Esophagus muscularis mucosa (tissue), 4 donors: ENCODE measurements at regions not wholly inside any gene's neighbourhood (a gene's known extent, or its start where the extent isn't known, plus 50 kb on each side); places are given as distances from the start of the nearest gene placed in this dataset.

ENCODE experiments used
- CTCF ChIP-seq, 3 experiments: fragments of 200-600 bp in 2 of 3; fragments of 450-650 bp in 1 of 3; sonication (generic) in 2 of 3; IDR thresholded peaks; one replicate each; pipeline ENCODE4 v1.5.1; 2017 to 2019; ENCODE audit warnings: antibody characterized with exemption in 3 of 3, mild to moderate bottlenecking in 2 of 3, moderate library complexity in 1 of 3
- EP300 ChIP-seq: sonication (generic); formaldehyde crosslinking; IDR thresholded peaks from one replicate; pipeline ENCODE4 v1.6.1; 2017; ENCODE audit warnings: antibody characterized with exemption
- POLR2A ChIP-seq: fragments of 450-650 bp; IDR thresholded peaks from one replicate; pipeline ENCODE4 v1.6.1; 2017; ENCODE audit warnings: antibody characterized with exemption, moderate library complexity, mild to moderate bottlenecking, low read depth
- POLR2AphosphoS5 ChIP-seq, 2 donors: sonication (generic); formaldehyde crosslinking; IDR thresholded peaks; one replicate each; pipeline ENCODE4 v1.6.1; 2017; ENCODE audit warnings: antibody characterized with exemption in 2 of 2

GRCh38 chr3:176149567-176149966, 1047.7 kb downstream of the TBL1XR1 start:
- no peak for TF ChIP-seq CTCF (IDR thresholded peaks at IDR 0.05)
- TF ChIP-seq POLR2AphosphoS5 (IDR thresholded peaks at IDR 0.05): no peak
- TF ChIP-seq EP300: no peak
- no peak for TF ChIP-seq POLR2A
